Activated naive CD4-positive, alpha-beta T cell treated with anti-CD3 and anti-CD28 coated beads, Interleukin-2, amount 50 U/mL, for 16 hours (primary cell): ENCODE measurements at regions not wholly inside any gene's neighbourhood (a gene's known extent, or its start where the extent isn't known, plus 50 kb on each side); places are given as distances from the start of the nearest gene placed in this dataset.

Experiments used
- DNase-seq: peaks from one replicate; pipeline ENCODE4 v3.0.0-alpha.2; 2020

DNA sequence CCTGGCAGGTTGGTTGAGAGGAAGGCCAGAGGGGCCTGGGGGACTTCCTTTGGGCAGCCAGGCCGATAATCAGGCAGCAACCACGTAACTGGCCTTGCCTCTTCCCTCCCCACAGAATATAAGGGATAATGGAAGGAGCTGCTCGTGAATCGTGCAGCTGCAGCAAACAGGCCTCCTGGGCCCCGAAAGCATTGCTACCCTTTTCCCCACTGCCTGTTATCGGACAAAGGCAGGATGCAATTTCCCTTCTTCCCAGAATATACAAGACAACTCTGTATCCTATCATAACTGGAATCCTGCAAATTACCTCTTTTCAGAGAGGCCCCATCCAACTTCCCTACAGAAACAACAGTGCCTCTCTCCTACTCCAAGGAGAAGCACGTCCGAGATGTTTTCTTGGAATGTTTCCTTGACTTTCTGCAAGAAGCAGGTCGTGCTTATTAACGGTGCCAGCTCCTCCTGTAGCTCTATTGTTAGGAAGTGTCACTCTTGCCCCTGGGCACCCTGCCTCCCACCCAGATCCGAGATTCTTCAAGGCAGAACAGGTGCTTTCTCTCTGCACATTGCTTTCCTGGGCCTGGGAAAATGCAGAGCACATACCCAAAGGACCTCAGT is 106.0 kb upstream of the TIAM1 start:
- DNase-seq, result no peak

DNA sequence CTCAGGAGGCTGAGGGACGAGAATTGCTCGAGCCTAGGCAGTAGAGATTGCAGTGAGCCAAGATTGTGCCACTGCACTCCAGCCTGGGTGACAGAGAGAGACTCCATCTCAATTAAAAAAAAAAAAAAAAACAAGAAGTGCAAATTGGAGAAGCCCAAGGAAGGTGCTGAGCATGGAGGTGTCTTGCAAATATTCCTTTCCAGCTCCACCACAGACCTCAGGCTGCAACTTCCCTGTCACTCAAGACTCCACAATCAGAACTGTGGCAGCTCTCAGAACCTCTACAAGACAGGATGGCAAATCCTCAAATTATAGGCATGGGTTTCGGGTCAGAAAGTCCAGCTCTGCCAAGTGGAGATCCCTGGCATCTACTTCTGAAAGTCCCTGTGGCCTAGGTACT is 104.4 kb upstream of the TIAM1 start:
- DNase-seq, result no peak

DNA sequence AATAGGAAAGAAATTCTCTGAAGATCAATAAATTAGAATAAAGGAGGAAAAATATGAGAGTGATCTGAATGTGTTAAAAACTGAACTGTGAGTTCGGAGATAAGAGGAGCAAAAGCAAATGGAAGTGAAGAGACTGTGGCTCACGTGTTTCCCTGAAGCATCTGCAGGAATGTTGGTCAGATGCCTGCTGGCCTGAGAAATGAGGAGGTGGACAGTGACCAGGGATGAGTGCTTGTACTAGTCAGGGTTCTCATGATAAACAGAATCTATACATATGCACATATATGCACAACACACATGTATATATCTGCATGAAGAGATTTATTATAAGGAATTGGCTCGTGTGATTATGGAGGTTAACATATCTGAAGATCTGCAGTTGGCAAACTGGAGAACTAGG is 103.4 kb upstream of the TIAM1 start:
- no peak for DNase-seq

DNA sequence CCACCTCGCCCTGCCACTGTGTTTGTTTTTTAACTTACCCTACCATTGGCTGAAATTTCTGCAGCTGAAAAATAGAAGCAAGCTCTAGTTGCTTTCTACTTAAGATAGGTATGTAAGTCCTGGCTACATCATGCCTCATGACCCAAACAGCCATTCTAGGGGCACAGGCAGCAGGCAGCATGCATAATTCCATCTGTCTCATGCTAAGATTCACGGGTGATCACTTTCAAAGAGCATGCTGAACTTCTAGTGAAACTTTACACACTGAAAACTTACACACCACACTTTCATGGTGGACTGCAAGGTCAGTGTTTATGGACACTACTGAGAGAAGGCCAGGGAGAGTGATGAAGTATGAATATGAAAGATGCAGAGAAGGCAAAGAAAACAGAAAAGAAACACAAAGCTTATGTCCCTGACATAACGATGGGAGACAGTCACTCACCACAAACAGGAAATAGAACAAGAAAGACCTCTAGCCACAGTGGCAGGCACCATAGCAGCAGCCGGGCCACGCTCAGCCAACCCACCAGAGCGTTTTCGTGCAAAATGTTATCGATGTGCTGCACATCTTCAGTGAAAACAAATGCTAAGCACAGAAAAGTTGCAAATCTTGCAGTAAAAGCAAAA is 102.3 kb upstream of the TIAM1 start:
- no peak for DNase-seq

DNA sequence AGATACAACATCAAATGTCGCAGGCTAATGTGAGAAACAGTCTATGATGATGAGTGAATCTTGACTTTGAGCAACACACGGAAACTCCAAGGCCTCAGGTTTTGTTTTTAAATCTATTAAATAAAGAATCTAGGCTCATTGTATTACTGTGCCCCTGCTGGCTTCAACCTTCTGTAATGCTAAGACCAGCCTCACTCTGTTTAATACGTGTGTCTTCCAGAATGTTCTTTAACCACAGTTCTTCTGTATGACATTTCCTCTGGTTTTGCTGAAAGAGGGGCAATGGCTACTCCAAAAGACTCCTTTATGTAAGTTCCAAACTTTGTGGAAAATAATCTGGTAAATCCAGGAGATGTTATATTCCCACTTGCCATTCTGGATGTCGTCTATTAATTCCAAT is 101.1 kb upstream of the TIAM1 start:
- DNase-seq, result no peak

DNA sequence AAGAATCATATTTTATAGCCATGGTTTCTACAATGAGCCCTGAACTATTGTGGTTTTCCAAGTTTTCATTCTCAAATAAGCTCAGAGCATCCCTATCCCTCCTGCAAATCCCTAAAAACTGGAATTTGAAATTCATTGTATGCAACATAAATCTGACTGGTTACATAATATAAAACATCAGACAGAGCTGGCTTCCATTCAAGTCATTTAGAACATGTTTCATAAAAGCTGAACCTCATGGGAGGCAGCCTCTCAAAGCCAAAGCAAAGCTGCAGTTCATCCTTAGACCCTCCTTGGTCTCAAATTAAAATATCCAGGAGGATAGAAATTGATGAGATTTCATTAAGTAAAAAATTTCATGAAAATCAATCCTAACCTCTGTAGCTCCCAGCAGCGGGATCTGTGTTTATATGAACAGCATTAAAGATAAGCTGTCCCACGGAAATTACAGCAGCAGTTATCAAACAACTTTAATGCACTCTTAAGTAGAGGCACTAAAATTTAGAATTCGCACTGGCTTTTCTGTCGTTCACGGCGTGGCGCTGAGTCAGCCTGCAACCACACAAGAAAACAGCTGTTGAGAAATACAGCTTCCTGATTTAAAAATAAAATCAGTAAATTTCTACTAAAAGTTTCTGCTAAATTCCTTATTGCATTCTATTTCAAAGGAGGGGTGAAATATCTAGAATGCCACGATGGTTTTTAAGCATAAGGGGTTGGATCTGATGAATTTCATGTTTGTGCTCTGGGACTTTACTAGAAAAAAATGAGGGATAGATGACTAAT is 99.9 kb upstream of the TIAM1 start:
- DNase-seq, result no peak

DNA sequence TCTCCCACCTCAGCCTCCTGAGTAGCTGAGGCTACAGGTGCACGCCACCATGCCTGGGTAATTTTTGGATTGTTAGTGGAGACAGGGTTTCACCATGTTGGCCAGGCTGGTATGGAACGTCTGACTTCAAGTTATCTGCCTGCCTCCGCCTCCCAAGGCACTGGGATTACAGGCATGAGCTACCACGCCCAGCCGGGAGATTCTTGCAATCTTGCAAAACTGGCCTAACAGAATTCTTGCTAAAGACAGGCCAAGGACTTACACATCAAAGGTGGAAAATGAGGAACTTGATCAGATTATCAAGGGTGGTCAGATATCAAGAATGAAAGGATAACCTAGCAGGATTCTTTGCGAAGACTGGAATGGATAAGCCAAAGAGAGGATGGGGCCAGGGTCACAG is 98.3 kb upstream of the TIAM1 start:
- no peak for DNase-seq

DNA sequence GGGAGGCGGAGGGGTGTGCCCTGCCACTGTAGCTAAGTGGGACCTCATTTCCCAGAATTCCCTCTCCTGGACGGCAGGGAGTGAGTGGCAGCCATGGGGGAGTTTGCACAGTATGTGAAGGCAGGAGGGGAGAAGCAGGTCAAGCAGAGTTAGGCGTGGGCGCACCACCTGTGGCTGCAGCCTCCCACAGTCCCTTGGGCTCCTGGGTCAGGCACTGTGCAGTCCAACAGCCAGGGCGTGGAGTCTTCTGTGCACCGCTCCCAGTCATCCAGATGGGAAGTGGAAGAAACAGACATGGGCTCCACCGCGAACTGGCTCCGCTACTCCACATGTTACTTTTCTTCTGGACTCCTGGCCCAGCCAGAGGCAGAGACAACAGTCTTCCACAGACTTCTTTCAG is 85.4 kb upstream of the TIAM1 start:
- no peak for DNase-seq

DNA sequence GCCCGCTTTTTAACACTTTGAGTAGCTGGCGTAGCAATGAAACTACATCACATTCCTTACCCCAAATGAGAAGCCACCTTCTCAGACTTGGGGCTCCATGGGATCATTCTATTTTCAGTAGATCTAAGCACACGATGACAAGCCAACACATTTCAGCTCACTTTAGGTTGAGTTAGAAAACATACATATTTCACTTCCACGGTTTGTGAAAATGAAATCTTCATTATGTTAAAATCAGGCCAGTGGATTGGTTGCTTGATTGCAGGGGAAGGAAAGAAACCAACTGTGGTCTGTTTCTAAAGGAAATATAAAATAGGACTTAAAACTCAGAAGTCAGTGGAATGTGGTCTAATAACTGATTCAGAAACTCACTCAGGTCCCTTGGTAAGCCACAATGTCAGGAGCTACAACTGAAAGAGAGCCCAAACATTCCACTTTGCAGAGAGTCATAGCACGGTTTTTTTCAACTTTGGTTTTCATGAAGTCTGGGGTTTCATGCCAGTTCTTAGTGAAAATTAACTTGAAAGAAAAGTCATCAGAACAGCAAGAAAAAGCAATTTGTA is 82.3 kb upstream of the TIAM1 start:
- no peak for DNase-seq

DNA sequence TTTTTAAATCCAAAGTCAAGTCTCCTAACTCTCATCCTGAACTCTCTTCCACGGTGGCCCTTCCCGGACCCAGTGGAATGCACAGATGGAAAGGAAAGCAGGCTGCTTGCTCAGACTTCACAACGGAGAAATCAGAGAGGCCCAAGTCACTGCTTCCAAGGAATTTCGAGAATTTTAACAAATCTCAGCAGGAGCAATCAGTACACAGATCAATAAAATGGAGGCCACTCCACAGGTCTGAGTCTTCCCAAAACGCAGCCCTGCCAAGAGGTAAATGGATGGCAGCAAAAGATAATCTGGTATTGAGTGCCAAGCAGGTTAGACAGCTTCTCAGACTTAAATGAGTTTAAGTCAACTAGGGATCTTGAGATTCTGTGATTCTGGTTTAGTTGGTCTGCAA is 81.1 kb upstream of the TIAM1 start:
- DNase-seq, result no peak

DNA sequence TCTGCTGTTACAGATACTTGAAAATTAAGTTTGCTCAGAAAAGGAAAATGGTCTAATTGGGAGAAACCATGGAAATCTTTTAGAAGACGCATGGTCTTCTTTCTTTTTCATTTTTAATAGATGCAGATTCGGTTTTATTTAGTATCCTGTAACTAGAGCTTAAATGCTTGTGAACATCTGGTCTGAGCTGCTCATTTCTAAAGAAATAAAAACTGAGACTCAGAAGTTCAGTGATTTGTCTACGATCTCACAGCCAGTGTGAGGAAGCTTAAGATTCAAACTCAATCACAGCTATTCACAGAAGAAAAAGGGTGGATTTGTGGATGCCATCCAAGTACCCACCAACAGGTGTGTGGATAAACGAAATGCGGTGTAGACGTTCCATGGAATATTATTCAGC is 80.0 kb upstream of the TIAM1 start:
- DNase-seq, result no peak

DNA sequence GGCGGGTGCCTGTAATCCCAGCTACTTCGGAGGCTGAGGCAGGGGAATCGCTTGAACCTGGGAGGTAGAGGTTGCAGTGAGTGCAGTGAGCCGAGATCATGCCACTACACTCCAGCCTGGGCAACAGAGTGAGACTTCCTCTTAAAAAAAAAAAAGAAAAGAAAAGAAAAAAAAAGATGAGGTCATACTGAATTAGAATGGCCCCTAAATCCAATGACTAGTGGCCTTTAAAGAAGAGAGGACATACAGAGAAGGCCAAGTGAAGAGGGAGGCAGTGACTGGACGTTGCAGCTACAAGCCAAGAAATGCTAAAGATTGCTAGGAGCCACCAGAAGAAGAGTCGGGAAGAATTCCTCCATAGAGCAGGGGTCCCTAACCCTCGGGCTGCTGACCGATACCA is 76.9 kb upstream of the TIAM1 start:
- no peak for DNase-seq

DNA sequence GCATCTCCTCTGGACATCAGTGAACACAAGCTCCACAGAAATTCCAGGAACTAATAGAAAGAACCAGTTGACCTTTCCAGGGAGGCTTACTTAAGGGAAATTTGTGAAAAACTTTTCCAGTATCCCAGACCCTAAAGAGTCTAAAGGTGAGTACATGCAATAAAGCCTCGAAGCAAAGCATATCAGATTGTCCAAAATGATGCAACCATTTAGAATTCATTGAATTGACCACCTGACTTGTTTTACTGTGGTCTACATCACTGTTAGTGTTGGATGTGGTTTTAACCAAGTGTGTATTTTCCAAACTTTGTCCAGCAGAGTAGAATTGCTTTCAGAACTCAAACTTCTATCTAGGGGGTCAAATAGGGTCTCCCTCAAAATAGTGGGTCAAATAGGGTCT is 76.3 kb upstream of the TIAM1 start:
- no peak for DNase-seq

DNA sequence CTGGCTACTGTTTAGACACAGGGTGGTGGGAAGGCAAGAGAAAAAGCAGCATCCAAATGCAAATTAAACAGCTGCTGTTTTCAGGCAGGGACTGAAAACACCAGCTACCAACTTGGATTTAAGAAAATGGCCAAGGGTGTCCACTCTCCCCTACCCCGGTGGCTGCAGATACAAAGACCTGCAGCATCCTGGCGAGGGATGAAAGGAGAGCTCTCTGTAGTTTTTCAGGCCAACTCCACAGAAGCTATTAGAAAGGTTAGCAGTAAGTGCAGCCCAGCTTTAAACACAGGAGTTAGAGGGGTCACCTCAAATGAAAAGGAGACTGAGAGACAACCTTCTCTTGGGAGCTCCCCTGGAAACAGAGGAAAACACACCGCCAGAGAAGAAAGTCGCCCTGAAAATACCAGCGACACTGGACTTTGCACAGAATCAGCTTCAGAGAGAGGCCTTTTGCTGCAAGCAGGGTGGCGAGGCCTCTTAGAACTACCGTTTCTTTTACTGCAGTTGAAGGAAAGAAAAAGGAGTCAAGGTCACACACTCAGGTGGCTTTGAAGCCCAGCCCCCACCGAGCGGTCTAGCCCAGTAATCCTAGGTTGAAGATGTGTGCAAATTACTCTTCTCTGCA is 74.4 kb upstream of the TIAM1 start:
- DNase-seq, result no peak

DNA sequence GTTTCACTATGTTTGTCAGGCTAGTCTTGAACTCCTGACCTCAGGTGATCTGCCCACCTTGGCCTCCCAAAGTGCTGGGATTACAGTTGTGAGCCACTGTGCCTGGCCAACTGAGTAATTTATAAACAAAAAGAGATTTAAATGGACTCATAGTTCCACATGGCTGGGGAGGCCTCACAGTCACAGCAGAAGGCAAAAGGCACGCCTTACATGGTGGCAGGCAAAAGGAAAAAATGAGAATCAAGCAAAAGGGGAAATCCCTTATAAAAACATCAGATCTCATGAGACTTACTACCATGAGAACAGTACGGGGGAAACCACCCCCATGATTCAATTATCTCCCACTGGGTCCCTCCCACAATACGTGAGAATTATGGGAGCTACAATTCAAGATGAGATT is 73.2 kb upstream of the TIAM1 start:
- peak; percentile 39 for DNase-seq

DNA sequence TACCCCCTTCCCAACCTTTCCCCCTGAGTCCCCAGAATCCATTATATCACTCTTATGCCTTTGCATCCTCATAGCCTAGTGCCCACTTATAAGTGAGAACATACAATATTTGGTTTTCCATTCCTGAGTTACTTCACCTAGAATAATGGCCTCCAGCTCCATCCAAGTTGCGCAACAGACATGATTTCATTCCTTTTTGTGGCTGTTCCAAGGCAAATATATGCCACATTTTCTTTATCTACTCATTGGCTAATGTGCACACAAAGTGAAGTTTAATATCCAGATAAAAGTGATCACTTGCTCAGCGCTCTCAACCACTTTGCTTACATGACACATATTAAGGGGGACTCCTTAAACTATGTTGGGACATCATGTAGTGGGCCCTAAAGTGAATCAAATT is 72.4 kb upstream of the TIAM1 start:
- no peak for DNase-seq

DNA sequence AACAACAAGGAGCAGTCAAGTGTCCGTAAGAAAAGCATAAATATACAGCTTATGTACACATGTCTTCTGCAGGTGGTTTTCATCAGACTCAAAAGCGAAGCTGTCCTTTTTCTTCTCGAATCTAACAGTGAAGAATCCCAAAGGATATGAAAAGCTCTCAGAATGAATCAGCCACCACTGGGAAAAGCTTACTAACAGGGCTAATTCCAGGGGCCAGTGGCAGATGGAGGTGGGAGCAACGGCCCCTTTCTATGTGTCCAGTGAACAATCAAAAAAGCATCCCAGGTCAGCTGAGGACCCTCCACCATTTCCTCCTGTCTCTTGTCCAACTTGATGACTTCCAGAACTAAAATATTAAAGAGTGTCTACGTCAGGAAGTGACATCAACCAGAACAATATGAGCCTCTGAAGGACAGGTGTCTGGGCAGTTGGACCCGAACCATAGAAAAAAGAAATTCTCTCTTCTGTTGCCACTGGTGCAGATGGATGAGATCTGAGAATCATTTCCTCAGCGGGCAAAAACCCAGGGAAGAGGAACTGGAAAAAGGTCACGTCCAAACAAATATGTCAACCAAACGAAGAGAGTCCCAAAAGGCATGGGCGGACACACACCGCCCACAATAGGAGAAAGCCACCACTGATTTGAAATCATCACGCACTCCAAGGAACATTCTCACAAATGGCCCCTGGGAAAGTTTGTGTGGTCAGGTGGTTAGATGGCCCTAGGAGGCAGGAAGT is 70.4 kb upstream of the TIAM1 start:
- DNase-seq, result no peak

DNA sequence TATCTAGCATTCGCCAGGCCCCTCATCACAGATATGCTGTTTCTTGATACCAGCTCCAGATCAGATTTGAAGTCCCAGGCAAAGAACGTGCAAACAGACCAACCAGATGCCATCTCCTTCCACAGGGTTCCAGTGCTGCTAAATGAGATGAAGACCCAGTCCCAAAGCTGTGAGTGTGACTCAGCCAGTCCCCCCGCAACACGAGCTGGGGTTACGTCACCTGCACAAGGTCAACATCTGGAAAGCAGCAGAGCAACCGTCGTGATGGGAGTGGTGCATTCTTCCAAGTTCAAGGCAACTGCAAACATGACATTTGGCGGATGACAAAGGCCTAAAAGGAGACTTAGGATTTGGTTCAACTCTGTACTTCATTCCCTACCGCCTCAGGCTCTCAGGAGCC is 69.6 kb upstream of the TIAM1 start:
- no peak for DNase-seq

DNA sequence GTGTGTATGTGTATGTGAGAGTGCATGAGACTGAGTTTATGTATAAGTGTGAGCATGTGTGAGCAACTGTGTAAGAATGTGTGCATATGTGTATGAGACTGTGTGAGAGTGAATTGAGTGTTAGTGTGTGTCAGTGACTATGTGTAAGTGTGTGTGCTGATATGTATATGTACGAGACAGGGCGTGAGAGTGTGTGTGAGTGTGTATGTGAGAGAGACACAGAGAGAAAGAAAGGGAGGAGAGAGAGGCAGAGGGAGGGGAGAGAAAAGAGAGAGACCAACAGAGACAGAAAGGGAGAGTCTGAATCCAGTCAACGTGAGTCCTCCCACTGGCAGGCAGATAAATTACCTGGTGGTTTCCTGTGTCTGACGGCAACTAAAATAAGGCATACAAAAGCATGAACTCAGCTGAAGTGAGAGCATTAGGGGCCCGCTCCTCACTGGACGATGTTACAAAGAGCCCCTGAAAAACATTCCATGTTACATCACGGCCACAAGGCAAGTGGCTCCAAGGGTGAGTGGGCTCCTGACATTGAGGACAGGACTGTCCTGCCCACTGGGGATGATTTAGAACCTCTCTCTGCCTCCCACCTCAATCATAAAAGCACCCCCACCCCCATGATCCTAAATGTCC is 66.6 kb upstream of the TIAM1 start:
- no peak for DNase-seq

DNA sequence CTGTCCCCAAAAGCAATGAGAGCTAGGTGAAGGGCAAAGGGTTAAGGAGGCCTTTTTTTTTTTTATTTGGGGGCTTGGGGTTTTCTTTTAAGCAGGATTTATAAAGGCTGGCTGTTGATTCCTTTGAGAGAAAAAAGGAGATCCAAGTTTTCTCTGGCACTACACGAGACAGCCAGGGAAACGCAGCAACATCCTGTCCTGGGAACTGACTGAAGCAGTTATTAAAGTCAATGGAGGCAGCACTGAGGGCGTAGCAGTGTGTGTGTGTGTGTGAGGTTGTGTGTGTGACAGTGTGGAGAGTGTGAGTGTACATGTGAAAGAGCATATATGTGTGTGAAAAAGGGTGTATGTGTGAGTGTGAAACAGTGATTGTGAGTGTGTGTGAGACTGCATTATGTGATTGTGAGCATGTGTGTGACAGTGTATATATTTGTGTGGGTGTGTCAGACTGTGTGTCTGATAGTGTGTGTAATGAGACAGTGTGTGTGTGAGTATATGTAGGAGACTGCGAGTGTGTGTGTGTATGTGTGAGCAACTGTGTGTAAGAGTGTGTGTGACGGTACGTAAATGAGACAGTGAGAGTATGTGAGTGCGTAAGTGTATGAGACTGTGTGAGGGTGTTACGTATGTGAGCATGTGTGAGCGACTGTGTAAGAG is 65.9 kb upstream of the TIAM1 start:
- DNase-seq, result no peak

DNA sequence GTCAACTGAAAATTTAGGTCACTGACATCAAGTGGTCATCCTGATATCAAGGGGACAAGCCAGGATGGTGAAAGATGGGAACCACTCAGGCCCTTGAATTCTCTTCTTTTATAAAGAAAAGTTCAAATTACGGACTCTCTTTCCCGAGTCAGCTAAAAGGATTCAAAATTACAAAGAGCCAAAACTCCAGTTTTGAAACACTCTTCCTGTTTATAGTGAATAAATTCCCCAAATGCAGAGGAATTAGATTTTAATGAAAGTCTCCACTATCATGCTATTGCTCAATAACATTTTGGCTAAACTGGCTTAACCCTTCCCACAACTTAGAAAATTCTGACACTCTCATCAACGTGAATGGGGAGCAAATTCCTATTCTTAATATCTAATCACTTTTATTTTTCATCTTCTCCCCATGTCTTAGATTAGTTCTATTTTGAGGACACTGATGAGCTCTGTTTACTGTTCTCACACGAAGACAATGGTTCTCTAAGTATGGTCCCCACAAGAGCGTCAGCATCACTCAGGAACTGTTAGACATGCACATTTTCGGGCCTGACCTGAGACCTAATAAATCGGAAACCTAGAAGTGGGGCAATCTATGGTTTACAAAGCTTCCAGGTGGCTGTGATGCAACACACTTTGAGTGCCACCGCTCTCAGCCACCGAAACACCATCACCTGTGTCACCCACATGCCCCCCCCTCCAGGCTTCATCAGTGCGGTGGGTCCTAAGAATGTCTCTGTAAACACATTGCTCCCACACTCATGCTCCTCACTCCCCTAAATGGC is 64.4 kb upstream of the TIAM1 start:
- no peak for DNase-seq
